T47D (cell line): ENCODE measurements at regions not wholly inside any gene's neighbourhood (a gene's known extent, or its start where the extent isn't known, plus 50 kb on each side); places are given as distances from the start of the nearest gene placed in this dataset.

ENCODE experiments used
- DNase-seq, 2 experiments: peaks; one replicate each; pipeline versions ENCODE4 v3.0.0 to v3.0.0-alpha.2; 2011 to 2012; ENCODE audit warnings: low read depth in 1 of 2, low spot score in 1 of 2
- JUND ChIP-seq: IDR thresholded peaks from 2 replicates; pipeline ENCODE4 v1.6.1; 2012; ENCODE audit warnings: low read depth
- in situ Hi-C: cut with HindIII; loops from 2 replicates; pipeline ENCODE4 v1.10.0; 2016; ENCODE audit warnings: low sequenced_read_pairs, low pct_unique_long_range_greater_than_20kb

- TF ChIP-seq JUND, result no peak
- in situ Hi-C loops, result no loop called here
These were observed 78.2 kb upstream of the STAC start for GRCh38 chr3:36302158-36302509.

DNA sequence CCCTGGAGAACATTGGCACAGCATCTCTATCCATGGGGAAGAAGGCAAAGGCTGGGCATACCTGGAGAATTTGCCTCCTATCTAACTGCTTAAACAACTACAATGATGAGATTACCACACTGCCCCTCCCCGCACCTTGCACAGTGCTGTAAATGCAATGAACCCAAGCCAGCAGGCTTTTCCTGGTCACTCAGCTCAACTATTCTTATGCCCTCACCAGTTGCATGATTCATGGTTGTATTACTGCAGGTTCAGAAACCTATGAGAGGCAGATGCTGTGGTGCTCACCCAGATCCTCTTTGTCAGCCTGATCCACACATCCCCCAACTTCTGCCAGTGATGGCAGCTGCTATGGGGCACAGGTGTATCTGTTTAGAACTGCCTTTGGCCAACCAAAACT, 77.7 kb upstream of the STAC start:
- DNase-seq, result no peak
- no peak for TF ChIP-seq JUND
- in situ Hi-C loops, result no loop called here

More at GRCh38 chr3:36302158-36302509, 78.2 kb upstream of the STAC start:
- DNase-seq, result no peak

- in situ Hi-C loops, result no loop called here
- no peak for DNase-seq
- no peak for TF ChIP-seq JUND
These were observed 77.0 kb upstream of the STAC start for GRCh38 chr3:36303286-36303685.

DNA sequence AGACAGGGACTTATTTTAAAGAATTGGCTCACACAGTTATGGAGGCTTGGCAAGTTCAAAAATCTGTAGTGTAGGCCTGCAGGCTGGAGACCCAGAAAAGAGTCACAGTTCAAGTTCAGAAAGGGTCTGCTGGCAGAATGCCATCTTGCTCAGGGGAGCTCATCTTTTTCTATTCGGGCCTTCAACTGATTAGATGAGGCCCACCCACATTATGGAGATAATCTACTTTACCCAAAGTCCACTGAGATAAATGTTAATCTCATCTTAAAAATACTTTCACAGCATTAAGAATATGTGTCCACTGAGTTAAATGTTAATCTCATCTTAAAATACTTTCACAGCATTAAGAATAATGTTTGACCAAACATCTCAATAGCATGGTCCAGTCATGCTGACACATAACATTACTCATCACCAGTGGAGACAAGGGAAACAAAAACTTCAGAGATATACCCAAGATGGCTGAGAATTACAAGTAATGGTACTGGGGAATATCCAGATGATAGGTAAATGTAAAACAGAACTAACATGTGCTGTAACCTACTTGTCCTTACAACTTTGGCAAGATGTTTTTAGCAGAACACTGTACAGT, 74.3 kb upstream of the STAC start:
- TF ChIP-seq JUND, result no peak
- in situ Hi-C loops, result no loop called here
- DNase-seq, result no peak

DNA sequence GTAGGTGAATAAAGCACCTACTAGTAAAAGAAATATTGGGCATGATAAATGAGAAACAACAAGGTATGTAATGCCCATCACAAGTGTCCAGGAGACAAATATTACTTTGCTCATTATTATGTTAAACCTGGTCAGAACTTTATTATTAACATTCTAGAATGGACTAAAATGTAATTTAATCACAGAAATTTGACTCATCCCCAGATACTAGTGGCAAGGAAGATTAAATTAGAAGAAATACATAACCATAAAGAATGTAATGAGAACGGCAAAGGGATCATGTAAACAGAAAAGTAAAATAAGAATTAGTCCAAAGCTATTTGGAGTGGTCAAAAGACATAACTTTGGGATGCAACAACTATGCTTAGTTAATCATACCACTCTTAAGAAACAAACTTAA, 71.2 kb upstream of the STAC start:
- no peak for TF ChIP-seq JUND
- in situ Hi-C loops, result no loop called here
- DNase-seq, result no peak

DNA sequence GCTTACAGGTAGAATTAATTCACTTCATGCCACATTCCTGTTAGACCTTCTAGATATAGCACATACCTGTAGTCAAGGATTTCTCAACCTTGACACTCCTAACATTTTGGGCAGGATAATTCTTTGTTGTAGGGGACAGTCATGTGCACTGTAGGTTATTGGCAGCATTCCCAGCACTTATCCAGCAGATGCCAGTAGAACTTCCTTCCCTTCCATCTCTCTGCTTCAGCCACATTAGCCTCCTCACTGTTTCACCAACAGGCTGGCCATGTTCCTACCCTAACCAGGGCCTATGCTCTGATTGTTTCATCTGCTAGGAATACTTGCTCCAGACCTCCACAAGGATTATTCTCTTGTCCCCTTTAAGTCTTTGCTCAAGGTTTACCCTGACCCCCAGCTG, 68.0 kb upstream of the STAC start:
- no peak for TF ChIP-seq JUND
- DNase-seq, result no peak
- in situ Hi-C loops, result no loop called here

- DNase-seq, result no peak
- no peak for TF ChIP-seq JUND
- in situ Hi-C loops, result no loop called here
These were observed 62.4 kb upstream of the STAC start for GRCh38 chr3:36317915-36318314.

GRCh38 chr3:36318621-36319200, 61.6 kb upstream of the STAC start:
- no peak for TF ChIP-seq JUND
- in situ Hi-C loops, result no loop called here

GRCh38 chr3:36319680-36320079, 60.6 kb upstream of the STAC start:
- DNase-seq, result no peak
- no peak for TF ChIP-seq JUND
- in situ Hi-C loops, result no loop called here

More at GRCh38 chr3:36318621-36319200, 61.6 kb upstream of the STAC start:
- no peak for DNase-seq
